Type B pancreatic cell (in vitro differentiated cells): ENCODE measurements at regions not wholly inside any gene's neighbourhood (a gene's known extent, or its start where the extent isn't known, plus 50 kb on each side); places are given as distances from the start of the nearest gene placed in this dataset.

Source experiments
- DNase-seq: peaks from one replicate; pipeline ENCODE4 v3.0.0; 2021; ENCODE audit warnings: mixed read lengths; ENCODE audit not compliant: unreplicated experiment; ENCODE audit errors: extremely low spot score
- H3K27ac Mint-ChIP-seq: 2 replicates; pipeline ENCODE4 v1.8.0; 2021; ENCODE audit warnings: mild to moderate bottlenecking, mixed read lengths
- H3K27me3 Mint-ChIP-seq: 2 replicates; pipeline ENCODE4 v1.8.0; 2021; ENCODE audit warnings: mixed read lengths
- H3K36me3 Mint-ChIP-seq: 2 replicates; pipeline ENCODE4 v1.8.0; 2021; ENCODE audit warnings: mixed read lengths
- H3K4me1 Mint-ChIP-seq: one replicate; pipeline ENCODE4 v1.8.0; 2021; ENCODE audit warnings: mixed read lengths; ENCODE audit not compliant: unreplicated experiment
- H3K4me3 Mint-ChIP-seq: 2 replicates; pipeline ENCODE4 v1.8.0; 2021; ENCODE audit warnings: mild to moderate bottlenecking, mixed read lengths
- H3K9me3 Mint-ChIP-seq: 2 replicates; pipeline ENCODE4 v1.8.0; 2021; ENCODE audit warnings: mixed read lengths
- CTCF ChIP-seq: fragments of 200-600 bp; sonication (generic); conservative IDR thresholded peaks from 2 replicates; pipeline ENCODE4 v1.5.0; 2021; ENCODE audit warnings: antibody characterized with exemption, mild to moderate bottlenecking

- H3K4me1 Mint-ChIP-seq: no peaks in the 10 kb centered on the region
- no peak for DNase-seq
- no peaks in the 10 kb centered on the region for H3K27me3 Mint-ChIP-seq
- no peak overlapping the region for H3K4me3 Mint-ChIP-seq
- TF ChIP-seq CTCF: no peak
- H3K9me3 Mint-ChIP-seq: no peaks in the 10 kb centered on the region
- no peak overlapping the region for H3K27ac Mint-ChIP-seq
- no peaks in the 10 kb centered on the region for H3K36me3 Mint-ChIP-seq
Observed at GRCh38 chr16:59773330-59773729, 1039.2 kb upstream of the GOT2 start.

DNA sequence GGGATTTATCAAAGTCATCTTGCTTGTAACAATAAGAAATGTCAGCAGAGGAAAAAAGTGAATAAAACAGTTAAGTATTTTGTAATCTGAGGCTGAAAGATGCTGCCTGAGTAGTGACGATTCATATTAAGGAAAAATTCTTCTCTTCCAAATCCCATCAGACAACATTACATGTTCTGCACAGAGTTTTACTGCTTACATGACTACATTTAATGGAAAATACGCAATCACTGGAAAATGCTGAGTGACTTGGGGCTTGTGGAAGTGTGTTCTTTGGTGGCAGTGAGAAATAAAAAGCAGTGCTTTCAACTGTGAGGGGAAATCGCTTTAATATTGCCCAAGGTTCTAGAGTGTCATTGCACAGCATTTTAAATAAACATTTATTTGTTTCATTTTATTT lies 1025.2 kb upstream of the GOT2 start:
- DNase-seq: no peak
- no peak for TF ChIP-seq CTCF
- H3K36me3 Mint-ChIP-seq: no peaks in the 10 kb centered on the region
- no peaks in the 10 kb centered on the region for H3K27me3 Mint-ChIP-seq
- no peak overlapping the region for H3K4me3 Mint-ChIP-seq
- H3K9me3 Mint-ChIP-seq: peaks cover 7% of the 10 kb centered on the region
- no peak overlapping the region for H3K27ac Mint-ChIP-seq
- no peaks in the 10 kb centered on the region for H3K4me1 Mint-ChIP-seq

GRCh38 chr16:59758848-59759247 lies 1024.7 kb upstream of the GOT2 start:
- no peak overlapping the region for H3K27ac Mint-ChIP-seq
- H3K9me3 Mint-ChIP-seq: peaks cover 7% of the 10 kb centered on the region
- H3K36me3 Mint-ChIP-seq: no peaks in the 10 kb centered on the region
- H3K4me3 Mint-ChIP-seq: no peak overlapping the region
- no peak for DNase-seq
- no peaks in the 10 kb centered on the region for H3K4me1 Mint-ChIP-seq
- no peak for TF ChIP-seq CTCF
- H3K27me3 Mint-ChIP-seq: no peaks in the 10 kb centered on the region

GRCh38 chr16:59754854-59755253 lies 1020.7 kb upstream of the GOT2 start:
- H3K27me3 Mint-ChIP-seq: no peaks in the 10 kb centered on the region
- no peak overlapping the region for H3K4me3 Mint-ChIP-seq
- H3K4me1 Mint-ChIP-seq: no peaks in the 10 kb centered on the region
- H3K36me3 Mint-ChIP-seq: no peaks in the 10 kb centered on the region
- no peak for TF ChIP-seq CTCF
- H3K27ac Mint-ChIP-seq: no peak overlapping the region
- H3K9me3 Mint-ChIP-seq: no peaks in the 10 kb centered on the region
- no peak for DNase-seq

DNA sequence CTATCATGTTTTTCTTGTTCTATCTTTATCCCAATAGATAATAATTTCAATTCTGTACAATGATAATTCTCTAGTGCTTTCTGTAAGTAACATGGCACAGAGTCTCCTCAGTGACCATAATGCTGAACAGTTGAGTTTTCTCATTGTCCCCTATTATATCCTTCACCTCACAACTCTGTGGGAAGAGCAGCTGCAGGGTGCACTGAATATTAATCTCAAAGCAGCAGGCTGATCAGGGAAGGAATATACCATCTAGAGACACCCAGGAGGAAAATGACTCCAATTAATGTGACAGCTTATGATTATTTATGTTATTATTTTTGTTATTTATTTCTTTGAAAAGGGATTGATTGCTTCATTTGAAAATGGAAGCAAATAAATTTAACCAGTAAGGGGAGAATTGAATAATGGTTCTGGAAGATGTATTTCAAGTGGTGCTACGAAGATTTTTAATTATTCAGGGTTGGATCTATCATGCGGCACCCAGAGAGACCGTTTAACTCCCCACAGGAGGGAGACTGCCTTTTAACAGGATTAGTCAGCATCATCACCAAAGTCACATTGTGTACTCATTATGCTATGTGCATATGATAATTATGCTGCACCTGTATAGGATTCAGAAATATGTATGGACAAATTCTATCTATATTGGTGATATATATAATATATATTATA lies 1015.7 kb upstream of the GOT2 start:
- H3K36me3 Mint-ChIP-seq: no peaks in the 10 kb centered on the region
- no peaks in the 10 kb centered on the region for H3K4me1 Mint-ChIP-seq
- no peaks in the 10 kb centered on the region for H3K9me3 Mint-ChIP-seq
- H3K4me3 Mint-ChIP-seq: no peak overlapping the region
- H3K27ac Mint-ChIP-seq: no peak overlapping the region
- DNase-seq: no peak
- H3K27me3 Mint-ChIP-seq: no peaks in the 10 kb centered on the region
- no peak for TF ChIP-seq CTCF

DNA sequence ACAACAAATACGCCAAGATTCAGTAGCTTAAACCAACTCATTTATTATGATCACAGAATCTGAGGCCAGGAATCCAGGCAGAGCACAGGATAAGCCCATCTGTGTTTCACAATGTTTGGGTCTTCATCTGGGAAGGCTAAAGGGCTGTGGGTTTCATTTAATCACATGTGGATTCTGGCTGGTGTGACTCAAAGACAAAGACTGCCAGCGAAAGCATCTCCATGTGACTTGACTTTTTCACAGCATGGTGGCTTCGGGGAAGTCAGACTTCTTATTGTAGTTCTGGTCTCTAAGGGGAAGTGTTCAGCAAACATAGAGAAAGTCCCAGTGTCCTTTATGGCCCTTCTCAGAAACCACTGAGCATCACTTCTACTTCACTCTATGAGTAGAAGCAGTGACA lies 1014.4 kb upstream of the GOT2 start:
- Mint-ChIP-seq H3K27me3 (no peaks in the 10 kb centered on the region), H3K4me1 (no peaks in the 10 kb centered on the region), H3K27ac (no peak overlapping the region), H3K36me3 (no peaks in the 10 kb centered on the region), H3K4me3 (no peak overlapping the region), H3K9me3 (no peaks in the 10 kb centered on the region)
- no peak for TF ChIP-seq CTCF
- no peak for DNase-seq
